GM18517 (cell line): ENCODE measurements at regions not wholly inside any gene's neighbourhood (a gene's known extent, or its start where the extent isn't known, plus 50 kb on each side); places are given as distances from the start of the nearest gene placed in this dataset.
A peak's percentile ranks its signal among the peaks of the same experiment; 100 is the strongest.

Source experiments
- ATAC-seq: cut with Tn5 transposase; IDR thresholded peaks from one replicate; pipeline ENCODE4 v1.9.1; 2021; ENCODE audit warnings: mild to moderate bottlenecking, moderate library complexity; ENCODE audit not compliant: unreplicated experiment

DNA sequence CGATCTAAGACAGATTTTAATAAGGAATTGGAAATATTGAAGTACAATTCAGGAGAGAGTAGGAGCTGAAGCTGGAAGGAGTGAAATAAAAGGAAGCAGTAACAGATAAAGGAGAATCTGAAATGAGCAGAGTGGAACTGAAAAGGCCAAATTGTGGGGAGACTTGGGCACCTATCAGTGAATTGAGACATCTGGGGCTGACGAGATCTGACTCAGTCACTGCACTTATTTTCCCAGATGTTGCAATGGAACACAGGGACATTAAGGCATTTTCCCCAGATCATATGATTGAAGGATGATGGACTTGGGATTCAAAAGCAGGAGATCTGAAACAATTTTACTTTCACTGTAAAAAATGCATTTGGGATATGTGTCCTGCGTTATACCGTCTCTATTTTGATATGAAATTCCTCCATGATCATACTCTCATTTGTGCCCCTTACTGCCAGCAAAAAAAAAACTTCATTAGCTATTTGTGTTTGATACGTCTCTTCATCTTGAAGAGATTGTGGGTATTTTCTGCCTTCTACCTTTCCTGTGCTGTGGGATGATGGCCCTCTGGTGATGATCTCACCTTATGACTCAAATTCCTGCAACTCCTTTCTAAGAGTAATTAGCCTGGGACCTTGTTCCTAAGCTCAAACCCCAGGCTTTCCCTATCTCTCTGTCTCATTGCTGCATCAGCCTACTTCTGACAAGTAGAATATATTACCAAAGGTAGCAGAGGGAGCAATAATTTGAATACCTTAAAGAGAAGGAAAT, 278.5 kb upstream of the MAN1A1 start:
- ATAC-seq = no peak

DNA sequence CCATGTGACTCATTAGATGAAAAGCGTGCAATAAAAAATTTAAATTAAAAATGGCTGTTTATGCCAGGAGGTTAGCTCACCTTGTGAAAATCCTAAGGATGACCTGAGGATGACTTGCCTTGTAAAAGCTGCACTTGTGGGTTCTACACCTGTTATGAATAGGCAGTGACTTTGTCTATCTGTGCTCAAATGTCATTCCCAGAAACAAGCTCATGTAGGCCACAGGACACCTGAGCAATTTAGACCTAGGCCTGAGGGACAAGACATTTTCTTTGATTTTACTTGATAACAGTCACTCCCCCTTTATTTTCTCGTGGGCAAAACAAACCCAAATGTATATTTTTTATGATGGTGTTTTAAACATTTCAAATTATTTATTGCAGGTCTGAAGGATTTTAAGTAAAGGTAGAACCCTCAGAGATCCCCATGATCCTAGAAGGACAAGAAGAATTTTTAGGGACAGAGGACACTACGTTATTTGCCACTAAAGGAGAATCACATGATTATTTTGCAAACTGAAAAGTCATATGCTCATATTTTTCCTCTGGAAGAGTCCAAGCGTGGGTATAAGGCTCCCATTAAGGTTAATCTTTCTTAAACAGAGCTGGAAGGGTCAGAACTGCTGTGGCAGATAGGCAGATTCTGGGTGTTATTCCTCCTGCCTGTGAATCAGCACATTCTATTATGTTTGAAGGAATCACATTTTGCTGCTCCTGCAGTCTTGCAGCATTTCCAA, 277.5 kb upstream of the MAN1A1 start:
- ATAC-seq = no peak

DNA sequence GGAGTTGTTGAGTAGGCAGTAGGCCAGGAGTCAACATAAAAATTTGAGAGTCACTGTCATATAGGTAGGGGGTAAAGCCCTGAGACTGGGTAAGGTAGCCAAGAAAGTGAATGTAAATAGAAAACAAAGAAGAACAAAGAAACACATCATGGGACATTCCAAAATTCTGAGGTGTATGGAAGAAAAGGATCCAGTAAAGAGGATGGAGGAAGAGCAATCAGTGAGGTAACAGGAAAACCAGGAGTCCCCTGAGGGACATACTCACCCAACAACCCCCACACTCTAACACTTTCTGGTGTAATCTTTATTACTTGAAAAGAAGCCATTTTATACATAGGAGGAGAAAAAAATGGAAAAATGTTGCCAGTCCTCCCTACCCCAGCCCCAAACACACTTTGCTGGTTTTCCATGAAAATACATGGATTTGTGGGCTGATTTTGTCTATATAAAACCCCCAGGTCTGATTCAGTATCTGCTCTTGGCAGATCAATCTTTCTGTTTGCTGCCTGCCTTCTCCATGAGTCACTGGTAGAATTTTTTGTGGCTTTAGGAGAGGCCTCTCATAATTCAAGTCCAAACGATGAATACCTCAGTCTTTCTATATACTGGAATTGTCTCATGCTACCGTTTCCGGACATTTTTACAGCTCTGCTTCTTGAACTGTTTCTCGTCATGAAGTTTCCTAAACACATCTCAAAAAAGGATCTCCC, 271.4 kb upstream of the MAN1A1 start:
- no peak for ATAC-seq

DNA sequence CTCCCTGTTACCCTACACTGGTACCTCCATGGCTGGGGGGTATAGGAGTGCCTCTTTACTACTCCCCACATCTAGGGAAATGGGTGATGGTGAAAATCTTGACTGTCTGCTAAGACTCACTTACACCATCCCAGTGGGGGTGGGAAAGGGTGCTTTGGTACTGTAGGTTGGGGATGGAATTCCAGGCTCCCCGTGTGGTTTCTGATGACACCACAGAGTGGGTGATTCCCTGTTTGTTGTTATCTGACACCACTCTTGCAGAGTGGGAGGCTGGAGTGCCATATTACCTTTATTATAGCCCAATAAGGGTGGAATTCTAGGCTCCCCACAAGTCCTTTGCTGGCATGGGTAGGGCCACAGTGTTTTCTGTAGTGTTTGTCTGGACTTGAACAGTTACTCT, 264.6 kb upstream of the MAN1A1 start:
- no peak for ATAC-seq

DNA sequence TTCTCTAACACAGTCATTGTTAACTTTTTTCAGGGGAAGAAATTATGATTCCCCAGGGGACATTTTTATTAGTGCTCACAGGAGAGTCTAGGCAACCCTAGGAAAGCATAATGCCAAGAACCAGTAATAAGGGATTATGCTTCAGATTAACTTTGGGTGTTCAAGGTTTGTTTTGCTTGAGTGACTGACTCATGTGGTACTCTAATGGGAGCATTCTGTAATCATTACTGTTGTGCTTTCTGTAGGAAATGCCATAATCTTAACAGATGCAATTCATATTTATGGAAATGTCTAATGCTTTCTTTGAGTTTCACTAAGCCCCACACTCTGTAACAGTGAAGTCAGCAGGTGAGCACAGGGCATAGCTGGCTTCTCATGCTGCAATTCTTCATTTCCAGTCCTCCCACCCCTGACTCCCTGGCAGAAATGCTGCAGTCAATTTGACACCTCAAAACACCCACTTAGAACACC, 263.4 kb upstream of the MAN1A1 start:
- no peak for ATAC-seq

DNA sequence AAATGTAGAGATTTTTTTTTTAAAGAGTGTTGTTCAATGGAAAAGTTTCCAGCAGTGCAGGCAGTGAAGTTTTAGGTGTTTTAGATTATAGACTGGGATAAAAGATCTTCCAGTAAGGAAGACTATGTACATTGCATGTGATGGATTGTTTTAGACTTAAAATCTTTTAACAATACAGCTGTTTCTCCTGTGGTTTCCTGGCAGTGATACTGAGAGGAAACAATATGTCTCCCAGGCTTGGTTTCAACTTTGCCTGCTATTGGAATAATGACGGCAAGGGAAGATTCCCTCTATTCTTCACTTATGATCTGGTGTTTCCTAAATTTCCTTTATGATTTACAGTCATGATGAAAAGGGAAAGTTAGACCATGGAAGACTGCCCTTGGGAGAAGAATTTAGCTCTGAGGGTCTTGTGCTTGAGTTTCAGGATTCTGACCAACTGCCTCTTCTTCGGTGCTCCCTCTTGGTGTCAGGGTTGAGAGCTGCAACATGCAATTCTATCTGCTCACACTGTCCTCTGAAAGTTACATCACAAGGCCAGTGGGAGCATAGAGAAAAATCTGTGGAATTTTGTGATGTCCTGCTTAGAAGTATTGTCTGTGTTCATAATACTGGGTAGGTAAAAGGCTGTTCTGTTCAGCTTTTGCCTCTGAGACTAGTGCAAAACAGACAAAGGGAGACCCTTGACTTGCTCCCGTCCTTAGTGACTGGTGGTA, 262.8 kb upstream of the MAN1A1 start:
- no peak for ATAC-seq

DNA sequence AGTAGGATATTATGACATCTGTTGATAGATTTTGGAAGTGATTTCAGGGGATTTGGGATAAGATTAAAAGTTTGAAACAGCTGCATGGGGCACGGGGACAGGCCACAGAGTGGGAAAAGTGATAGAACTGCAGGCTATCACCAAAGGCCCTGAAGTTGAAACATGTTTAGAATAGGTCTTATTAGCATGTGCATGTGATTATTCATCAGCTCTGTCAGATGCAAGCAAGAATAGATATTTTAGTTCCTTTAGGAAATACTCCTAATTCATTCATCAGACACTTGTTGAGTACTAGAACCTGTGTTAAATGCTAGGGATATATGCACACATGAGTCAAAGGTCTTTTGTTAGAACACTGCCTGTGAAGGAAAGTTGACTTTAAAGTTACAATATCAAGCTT, 261.2 kb upstream of the MAN1A1 start:
- ATAC-seq = no peak

DNA sequence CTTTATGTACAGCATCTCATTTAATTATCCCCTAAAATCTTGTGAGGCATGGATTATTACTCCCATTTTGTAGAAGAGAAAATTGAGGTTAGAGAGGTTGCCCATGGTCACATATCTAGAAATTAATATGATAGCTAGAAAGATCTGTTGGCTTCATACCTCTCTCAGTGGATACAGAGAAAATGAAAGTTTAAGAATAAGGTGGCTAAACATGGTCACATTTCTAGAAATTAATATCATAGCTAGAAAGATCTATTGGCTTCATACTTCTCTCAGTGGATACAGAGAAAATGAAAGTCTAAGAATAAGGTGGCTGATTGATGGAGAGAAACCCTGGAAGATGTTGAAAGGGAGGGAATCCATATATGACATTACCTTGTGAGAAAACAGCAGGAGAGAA, 260.7 kb upstream of the MAN1A1 start:
- no peak for ATAC-seq

DNA sequence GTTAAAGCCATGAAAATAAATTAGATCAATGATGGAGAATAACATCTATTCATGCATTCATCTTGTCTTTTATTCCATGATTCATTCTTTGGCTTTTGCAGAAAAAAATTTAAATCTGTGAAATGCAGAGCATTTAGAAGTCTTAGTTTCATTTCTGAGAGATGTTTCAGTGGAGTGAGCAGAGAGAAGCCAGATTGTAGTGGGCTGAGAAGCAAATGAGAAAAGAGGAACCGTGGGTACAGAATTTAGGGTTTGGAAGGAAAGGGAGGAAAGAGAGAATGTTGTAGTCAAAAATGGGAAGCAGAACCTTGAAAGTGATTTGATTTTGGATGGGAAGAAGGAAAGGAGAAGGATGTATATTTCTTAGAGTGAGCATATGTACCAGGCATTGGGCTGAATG, 260.3 kb upstream of the MAN1A1 start:
- no peak for ATAC-seq

DNA sequence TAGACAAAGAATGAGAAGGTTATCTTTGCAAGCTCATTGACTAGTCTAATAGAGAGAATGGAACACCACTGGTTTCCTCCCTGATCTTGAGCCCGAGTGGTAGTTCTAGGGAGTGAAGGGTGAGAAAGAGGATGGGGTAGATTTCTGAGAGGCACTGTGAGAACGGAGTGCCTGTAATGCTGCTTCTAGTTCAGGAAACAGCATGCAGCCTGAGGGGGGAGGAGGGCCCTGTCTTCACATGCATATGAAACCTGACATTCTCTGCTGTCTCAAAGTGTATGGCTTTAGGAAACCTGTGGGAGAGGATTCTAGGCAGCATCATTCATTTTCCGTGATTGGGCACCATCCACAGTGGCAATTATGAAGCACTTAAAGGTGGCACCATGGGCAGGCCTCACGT, 259.4 kb upstream of the MAN1A1 start:
- ATAC-seq = no peak

DNA sequence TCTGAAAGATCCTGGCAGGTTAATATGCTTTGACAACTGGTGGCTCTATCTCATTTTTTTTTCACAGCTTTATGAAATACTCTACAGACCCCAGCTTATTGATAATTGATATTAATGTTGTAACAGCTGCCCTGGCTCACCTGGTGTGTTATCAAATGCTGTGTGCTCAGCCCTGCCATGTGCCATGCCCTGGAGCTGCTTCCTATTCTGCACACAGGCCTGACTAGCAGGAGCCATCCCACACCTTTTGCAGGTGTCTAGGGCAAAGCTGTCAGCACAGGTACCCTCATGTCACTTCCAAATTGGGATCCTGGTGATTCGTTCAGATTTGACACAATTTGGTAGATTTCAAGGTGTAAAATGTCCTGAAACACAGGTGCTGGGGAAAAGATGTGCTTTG, 254.6 kb upstream of the MAN1A1 start:
- ATAC-seq = no peak

DNA sequence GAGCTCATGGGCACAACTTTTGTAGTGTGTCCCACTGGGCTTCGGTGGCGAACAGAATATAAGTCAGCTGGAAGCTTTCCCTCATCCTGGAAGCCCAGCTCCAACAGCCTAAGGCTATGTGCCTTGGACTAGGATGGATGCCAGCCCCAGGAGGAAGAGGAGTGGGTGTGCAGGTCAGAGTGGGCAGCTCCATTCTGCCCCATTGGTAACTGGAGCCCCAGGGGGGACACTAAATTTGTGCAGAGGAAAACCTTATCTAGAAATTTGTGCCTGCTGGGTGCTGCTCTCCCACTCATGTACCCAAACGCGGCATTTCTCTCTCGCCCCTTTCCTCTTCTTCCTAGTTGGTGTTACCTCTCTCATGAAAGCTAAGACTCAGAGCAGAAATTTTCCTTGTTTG, 253.9 kb upstream of the MAN1A1 start:
- no peak for ATAC-seq

DNA sequence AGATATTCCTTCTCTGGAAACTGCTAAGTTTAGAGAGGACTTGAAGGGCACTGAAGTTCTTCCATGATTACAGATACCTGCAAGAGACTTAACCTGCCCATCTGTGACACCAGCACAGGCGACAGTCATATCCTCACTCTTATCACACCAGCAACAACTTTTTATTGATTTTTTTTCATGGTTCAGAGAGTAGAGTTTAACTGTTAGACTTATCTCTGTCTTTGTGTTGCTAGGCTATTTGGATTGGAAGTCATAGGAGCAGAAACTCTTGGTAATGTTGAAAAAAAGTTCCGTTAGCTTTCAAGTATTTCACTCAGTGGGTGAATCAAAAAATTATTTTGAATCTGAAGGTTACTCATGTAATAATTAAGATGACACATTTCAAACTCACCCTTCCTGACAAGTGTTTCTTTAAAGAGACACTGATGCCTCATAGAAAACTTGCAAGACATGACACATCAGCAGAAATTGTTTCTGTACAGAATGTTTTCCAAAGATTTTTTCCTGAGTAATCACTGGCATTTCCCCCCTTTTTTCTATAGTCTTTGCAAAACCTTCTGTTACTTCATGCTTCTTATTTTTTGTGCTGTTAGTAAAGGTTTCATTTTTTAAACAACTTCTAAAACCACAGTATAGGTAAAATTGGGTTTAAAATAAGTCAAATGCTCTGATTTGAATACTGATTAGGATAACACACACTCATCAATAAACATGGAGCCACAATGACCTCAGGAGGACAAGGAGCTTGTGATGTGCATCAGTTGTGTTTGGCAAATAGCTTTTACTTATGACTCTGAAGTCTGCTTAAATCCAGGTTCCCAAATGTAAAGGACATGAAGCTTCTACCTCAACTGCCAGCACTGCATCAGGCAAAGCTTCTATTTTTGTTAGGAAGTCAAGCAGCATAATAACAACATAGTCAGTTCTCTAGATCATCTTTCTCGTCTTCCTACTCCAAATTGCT, 252.9 kb upstream of the MAN1A1 start:
- no peak for ATAC-seq

DNA sequence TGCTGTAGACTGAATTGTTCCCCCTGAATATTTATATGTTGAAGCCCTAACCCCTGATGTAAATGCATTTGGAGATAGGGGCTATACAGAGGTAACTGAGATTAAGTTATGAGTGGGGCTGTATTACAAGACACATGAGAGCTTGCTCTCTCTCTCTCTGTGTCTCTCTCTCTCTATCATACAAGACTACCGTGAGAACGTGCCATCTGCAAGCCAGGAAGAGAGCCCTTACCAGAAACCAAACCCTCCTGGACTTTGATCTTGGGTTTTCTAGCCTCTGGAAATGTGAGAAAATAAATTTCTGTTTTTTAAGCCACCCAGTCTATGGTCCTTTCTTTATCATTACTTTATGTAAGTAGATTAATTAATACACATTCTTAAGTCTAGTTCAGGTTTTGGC, 249.3 kb upstream of the MAN1A1 start:
- no peak for ATAC-seq

DNA sequence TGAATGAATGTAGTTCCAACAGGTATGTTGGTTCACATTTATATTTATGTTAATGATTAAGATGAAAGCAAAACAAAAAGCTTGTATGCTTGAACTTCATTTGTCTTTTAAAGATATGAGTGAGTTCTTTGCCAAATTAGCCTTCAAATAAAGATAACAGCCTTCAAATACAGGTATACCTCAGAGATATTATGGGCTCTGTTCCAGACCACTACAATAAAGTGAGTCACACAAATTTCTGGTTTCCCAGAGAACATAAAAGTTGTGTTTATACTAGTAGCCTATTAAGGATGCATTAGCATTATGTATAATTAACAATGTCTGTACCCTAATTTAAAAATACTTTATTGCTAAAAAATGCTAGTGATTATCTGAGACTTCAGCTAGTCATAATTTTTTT, 245.3 kb upstream of the MAN1A1 start:
- no peak for ATAC-seq

DNA sequence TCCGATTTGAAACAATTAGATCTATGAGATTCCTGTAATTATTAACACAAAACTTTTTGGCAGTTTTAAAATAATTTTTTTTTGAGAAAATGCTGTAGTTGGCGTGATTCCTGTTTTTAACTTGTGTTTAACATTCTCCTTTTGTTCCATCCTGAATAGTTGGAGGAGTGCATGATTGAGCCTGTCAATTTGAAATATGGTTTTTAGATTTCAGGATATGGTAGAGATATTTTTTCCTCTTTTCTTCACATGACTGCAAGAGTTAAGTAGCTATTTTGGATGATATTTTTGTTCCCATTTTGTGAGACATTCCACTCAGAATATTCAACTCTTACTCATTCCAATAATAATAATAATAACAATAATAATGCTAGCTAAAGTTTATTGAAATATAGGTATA, 241.7 kb upstream of the MAN1A1 start:
- no peak for ATAC-seq

DNA sequence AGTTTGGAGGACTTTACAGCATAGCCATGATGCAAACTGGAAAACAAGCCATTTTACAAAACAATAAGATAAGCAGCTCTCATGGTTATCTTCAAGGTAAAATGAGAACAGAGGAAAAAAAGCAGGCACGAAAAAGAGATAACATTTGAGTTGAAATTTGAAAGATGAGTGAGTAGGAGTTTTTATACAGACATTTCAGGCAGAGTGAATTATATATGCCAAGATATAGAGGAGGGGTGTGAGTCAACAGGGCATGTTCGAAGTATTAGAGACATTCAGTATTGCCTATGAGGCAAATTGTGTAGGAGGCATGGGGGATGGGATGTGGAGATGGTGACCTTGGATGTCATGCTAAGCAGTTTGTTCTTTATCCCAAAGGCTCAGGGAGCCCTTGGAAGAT, 240.5 kb upstream of the MAN1A1 start:
- no peak for ATAC-seq

DNA sequence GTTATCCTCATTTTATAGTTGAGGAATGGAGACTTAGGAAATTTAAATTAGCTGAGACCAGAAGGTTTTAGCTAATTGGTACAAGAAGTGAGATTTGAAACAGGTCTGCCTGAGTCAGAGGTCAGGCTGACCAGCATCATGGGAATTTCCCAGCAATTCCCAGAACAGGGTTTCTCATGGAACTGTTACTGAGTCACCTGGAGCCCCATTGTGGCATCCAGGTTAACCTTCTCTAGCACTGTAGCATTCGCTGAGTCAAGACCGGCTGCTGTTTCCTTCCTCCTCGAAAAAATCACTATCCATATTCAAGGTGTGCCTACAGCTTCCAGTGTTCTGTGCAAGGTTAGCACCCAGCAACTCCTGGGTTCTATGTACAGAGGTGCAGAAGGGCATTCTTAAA, 238.0 kb upstream of the MAN1A1 start:
- no peak for ATAC-seq

DNA sequence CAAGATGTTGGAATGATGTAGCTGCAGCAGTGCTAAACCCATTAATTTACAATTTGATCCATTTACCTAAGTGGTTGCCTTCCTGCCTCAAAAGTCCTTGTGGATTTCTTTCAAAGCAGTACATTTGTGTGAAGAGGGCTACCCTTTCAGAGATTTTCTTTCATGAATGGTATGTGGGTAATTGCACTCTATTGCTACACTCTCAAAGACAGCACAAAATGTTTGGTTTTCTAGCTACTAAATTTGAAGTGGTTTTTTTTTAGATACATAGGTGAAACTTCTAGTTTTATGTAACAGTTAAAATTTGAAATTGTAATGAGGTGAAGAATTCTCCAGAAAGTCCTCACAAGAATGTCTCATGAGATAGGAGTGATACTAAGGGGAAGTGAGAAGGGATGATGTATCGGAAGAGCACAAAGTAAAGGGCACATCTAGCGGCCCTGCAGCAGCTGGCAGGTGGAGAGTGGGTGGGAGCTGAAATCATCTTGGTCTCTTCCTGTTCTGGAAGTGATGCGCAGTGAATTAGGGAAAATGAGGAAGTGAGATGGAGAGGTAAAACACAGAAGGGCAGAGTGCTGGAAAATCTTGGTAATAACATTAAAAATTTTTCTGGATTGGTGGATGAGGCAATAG, 236.8 kb upstream of the MAN1A1 start:
- ATAC-seq = peak; percentile 97

DNA sequence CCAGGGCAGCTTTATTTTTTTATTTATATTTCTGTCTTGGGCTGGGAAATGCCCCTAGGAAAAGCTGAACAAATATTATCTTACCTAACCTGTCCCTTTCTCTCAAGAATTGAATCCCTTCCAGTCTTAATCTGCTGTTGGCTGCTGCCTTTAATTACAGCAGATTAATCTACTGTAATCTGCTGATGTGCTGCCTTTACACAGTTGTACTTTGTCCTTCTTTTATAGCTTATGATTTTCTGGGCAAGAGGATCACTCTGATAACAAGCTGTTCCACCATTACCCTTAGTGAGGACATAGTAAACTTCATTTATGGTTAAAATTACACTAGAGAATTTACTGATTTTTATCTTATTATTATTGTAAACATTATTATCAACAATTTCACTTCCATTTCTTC, 234.5 kb upstream of the MAN1A1 start:
- ATAC-seq = no peak
